ENCODE measurements at regions not wholly inside any gene's neighbourhood (a gene's known extent, or its start where the extent isn't known, plus 50 kb on each side); places are given as distances from the start of the nearest gene placed in this dataset.
"Not testable (repeated sequence)": the region's sequence is repeated elsewhere in the genome, so short reads cannot be mapped to it uniquely, and the experiment has no call there.

GRCh38 chr16:75821117-75821516 lies 94.8 kb upstream of the CPHXL start:
- no peak overlapping the region for H3K4me3 ChIP-seq (ENCODE audit: low read depth, low read length)
- DNase-seq (ENCODE audit: low read depth), result no peak
- in situ Hi-C loops (cut with HindIII; ENCODE audit: low sequenced_read_pairs), result loop anchor here (25.0 kb wide), 1 partner anchor 1341 kb away; no protein-coding TSS in a partner anchor
- TF ChIP-seq, protein P1, sequence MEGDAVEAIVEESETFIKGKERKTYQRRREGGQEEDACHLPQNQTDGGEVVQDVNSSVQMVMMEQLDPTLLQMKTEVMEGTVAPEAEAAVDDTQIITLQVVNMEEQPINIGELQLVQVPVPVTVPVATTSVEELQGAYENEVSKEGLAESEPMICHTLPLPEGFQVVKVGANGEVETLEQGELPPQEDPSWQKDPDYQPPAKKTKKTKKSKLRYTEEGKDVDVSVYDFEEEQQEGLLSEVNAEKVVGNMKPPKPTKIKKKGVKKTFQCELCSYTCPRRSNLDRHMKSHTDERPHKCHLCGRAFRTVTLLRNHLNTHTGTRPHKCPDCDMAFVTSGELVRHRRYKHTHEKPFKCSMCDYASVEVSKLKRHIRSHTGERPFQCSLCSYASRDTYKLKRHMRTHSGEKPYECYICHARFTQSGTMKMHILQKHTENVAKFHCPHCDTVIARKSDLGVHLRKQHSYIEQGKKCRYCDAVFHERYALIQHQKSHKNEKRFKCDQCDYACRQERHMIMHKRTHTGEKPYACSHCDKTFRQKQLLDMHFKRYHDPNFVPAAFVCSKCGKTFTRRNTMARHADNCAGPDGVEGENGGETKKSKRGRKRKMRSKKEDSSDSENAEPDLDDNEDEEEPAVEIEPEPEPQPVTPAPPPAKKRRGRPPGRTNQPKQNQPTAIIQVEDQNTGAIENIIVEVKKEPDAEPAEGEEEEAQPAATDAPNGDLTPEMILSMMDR (IDR thresholded peaks at IDR 0.05; ENCODE audit: low read depth, low read length, missing control alignments), result no peak

DNA sequence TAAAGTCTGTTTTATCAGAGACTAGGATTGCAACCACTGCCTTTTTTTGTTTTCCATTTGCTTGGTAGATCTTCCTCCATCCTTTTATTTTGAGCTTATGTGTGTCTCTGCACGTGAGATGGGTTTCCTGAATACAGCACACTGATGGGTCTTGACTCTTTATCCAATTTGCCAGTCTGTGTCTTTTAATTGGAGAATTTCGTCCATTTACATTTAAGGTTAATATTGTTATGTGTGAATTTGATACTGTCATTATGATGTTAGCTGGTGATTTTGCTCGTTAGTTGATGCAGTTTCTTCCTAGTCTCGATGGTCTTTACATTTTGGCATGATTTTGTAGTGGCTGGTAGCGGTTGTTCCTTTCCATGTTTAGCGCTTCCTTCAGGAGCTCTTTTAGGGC lies 99.5 kb upstream of the CPHXL start:
- DNase-seq (ENCODE audit: low read depth); H3K4me3 ChIP-seq (ENCODE audit: low read depth, low read length); in situ Hi-C loops (cut with HindIII; ENCODE audit: low sequenced_read_pairs): not testable (repeated sequence)

DNA sequence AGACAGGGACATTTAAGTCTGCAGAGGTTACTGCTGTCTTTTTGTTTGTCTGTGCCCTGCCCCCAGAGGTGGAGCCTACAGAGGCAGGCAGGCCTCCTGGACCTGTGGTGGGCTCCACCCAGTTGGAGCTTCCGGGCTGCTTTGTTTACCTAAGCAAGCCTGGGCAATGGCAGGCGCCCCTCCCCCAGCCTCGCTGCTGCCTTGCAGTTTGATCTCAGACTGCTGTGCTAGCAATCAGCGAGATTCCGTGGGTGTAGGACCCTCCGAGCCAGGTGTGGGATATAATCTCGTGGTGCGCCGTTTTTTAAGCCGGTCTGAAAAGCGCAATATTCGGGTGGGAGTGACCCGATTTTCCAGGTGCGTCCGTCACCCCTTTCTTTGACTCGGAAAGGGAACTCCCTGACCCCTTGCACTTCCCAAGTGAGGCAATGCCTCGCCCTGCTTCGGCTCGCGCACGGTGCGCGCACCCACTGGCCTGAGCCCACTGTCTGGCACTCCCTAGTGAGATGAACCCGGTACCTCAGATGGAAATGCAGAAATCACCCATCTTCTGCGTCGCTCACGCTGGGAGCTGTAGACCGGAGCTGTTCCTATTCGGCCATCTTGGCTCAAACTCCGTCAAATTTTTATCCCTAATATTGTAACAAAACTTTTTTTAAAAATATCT lies 101.2 kb upstream of the CPHXL start:
- H3K4me3 ChIP-seq (ENCODE audit: low read depth, low read length); in situ Hi-C loops (cut with HindIII; ENCODE audit: low sequenced_read_pairs); DNase-seq (ENCODE audit: low read depth): not testable (repeated sequence)

DNA sequence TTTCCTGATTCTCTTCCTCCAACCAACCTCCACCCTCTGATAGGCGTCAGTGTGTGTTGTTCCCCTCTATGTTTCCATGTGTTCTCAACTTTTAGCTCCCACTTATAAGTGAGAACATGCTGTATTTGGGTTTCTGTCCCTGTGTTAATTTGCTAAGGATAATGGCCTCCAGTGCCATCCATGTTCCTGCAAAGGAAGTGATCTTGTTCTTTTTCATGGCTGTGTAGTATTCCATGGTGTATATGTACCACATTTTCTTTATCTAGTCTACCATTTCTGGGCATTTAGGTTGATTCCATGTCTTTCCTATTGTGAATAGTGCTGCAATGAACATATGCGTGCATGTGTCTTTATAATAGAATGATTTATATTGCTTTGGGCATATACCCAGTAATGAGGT lies 107.1 kb upstream of the CPHXL start:
- in situ Hi-C loops (cut with HindIII; ENCODE audit: low sequenced_read_pairs); H3K4me3 ChIP-seq (ENCODE audit: low read depth, low read length); DNase-seq (ENCODE audit: low read depth): not testable (repeated sequence)

- in situ Hi-C loops (cut with HindIII; ENCODE audit: low sequenced_read_pairs), result no loop called here
- TF ChIP-seq, protein P1 (IDR thresholded peaks at IDR 0.05; ENCODE audit: low read depth, low read length, missing control alignments), result no peak
- no peak for DNase-seq (ENCODE audit: low read depth)
- H3K4me3 ChIP-seq (ENCODE audit: low read depth, low read length), result no peak overlapping the region
Observed at GRCh38 chr16:75836347-75837010, 110.2 kb upstream of the CPHXL start.

DNA sequence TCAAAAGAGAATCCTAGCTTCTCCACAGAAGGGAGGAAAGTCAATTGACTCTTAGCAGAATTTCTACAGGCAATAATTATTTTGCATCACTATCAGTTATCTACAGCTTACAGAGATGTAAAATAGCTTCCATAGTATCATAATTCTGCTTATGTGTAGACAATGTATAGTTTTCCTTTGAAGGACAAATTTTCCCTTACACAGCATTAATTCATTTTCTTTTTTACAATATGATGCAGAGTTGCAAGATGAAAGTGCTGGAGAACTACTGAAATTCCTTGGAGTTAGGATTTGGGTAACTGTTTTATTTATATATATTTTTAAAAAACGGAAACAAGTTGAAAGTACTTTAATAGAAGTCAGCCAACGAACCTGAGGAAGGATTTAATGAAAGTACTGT lies 111.0 kb upstream of the CPHXL start:
- TF ChIP-seq, protein P1 (IDR thresholded peaks at IDR 0.05; ENCODE audit: low read depth, low read length, missing control alignments), result no peak
- DNase-seq (ENCODE audit: low read depth), result no peak
- in situ Hi-C loops (cut with HindIII; ENCODE audit: low sequenced_read_pairs), result no loop called here
- no peak overlapping the region for H3K4me3 ChIP-seq (ENCODE audit: low read depth, low read length)

DNA sequence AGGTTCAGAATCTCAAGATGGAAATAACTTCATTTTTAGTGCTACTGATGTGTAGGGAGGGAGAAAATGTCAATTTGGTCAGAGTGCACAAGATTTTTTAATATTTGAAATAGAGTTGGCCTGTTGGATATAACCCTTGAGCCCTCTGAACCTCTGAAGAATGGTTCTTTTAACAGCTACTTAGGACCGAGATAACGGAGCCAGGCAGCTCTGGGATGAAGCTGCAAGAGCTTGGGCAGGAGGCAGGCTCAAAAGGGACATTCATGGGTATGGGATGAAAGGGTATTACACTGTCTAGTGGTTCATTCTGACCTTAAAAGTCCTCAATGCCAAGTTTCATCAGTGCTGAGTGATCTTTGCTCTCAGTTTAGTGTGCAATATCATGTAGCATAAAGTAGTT lies 111.4 kb upstream of the CPHXL start:
- in situ Hi-C loops (cut with HindIII; ENCODE audit: low sequenced_read_pairs), result no loop called here
- TF ChIP-seq, protein P1 (IDR thresholded peaks at IDR 0.05; ENCODE audit: low read depth, low read length, missing control alignments), result no peak
- H3K4me3 ChIP-seq (ENCODE audit: low read depth, low read length), result no peak overlapping the region
- DNase-seq (ENCODE audit: low read depth), result no peak

DNA sequence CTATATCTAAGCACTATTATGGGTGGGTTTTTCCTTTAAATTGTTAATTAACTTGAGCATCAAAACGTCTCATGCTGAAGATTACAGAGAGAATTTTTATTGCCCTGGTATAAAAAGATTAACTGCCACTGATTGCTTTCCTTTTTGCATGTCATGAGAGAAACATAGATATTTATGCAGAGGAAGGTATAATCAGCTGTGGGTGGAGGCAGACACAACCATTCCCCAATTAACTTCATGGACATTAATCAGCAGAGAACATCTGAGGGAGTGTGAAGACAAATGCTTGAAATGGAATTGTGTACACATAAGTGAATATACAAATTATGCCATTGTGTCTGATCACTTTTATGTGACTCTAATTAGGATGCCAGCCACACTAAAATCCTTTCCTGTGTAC lies 115.2 kb upstream of the CPHXL start:
- in situ Hi-C loops (cut with HindIII; ENCODE audit: low sequenced_read_pairs), result no loop called here
- no peak for DNase-seq (ENCODE audit: low read depth)
- H3K4me3 ChIP-seq (ENCODE audit: low read depth, low read length), result no peak overlapping the region
- TF ChIP-seq, protein P1 (IDR thresholded peaks at IDR 0.05; ENCODE audit: low read depth, low read length, missing control alignments), result no peak
